ENCODE measurements at regions not wholly inside any gene's neighbourhood (a gene's known extent, or its start where the extent isn't known, plus 50 kb on each side); places are given as distances from the start of the nearest gene placed in this dataset.

GRCh38 chr2:57862727-57863126 lies 183.9 kb upstream of the VRK2 start:
- H3K27me3 ChIP-seq, result no peaks in the 10 kb centered on the region
- H3K4me1 ChIP-seq (ENCODE audit: control insufficient read depth in 1 of 2, insufficient read depth in 1 of 2, low read depth in 1 of 2, low read length in 1 of 2), result no peaks in the 10 kb centered on the region
- H3K4me3 ChIP-seq (ENCODE audit: low read depth in 1 of 2, low read length in 1 of 2), result no peak overlapping the region
- TF ChIP-seq CTCF (IDR thresholded peaks at IDR 0.05), result no peak
- no peaks in the 10 kb centered on the region for H3K9me3 ChIP-seq
- no peaks in the 10 kb centered on the region for H3K36me3 ChIP-seq
- H3K27ac ChIP-seq, result no peak overlapping the region

- Histone ChIP-seq H3K9me3 (no peaks in the 10 kb centered on the region), H3K27ac (no peak overlapping the region), H3K4me3 (ENCODE audit: low read depth in 1 of 2, low read length in 1 of 2) (no peak overlapping the region), H3K36me3 (no peaks in the 10 kb centered on the region), H3K27me3 (no peaks in the 10 kb centered on the region), H3K4me1 (ENCODE audit: control insufficient read depth in 1 of 2, insufficient read depth in 1 of 2, low read depth in 1 of 2, low read length in 1 of 2) (no peaks in the 10 kb centered on the region)
- TF ChIP-seq CTCF (IDR thresholded peaks at IDR 0.05), result no peak
Observed at GRCh38 chr2:57864926-57865325, 181.7 kb upstream of the VRK2 start.

GRCh38 chr2:57867730-57868129 lies 178.9 kb upstream of the VRK2 start:
- no peak overlapping the region for H3K4me3 ChIP-seq (ENCODE audit: low read depth in 1 of 2, low read length in 1 of 2)
- no peaks in the 10 kb centered on the region for H3K36me3 ChIP-seq
- no peaks in the 10 kb centered on the region for H3K27me3 ChIP-seq
- H3K4me1 ChIP-seq (ENCODE audit: control insufficient read depth in 1 of 2, insufficient read depth in 1 of 2, low read depth in 1 of 2, low read length in 1 of 2), result no peaks in the 10 kb centered on the region
- no peak for TF ChIP-seq CTCF (IDR thresholded peaks at IDR 0.05)
- H3K27ac ChIP-seq, result no peak overlapping the region
- H3K9me3 ChIP-seq, result no peaks in the 10 kb centered on the region

GRCh38 chr2:57868619-57869139 lies 177.9 kb upstream of the VRK2 start:
- Histone ChIP-seq H3K4me1 (ENCODE audit: control insufficient read depth in 1 of 2, insufficient read depth in 1 of 2, low read depth in 1 of 2, low read length in 1 of 2) (no peaks in the 10 kb centered on the region), H3K27me3 (no peaks in the 10 kb centered on the region), H3K27ac (no peak overlapping the region), H3K9me3 (no peaks in the 10 kb centered on the region), H3K4me3 (ENCODE audit: low read depth in 1 of 2, low read length in 1 of 2) (no peak overlapping the region), H3K36me3 (no peaks in the 10 kb centered on the region)
- TF ChIP-seq CTCF (IDR thresholded peaks at IDR 0.05), result no peak

GRCh38 chr2:57869758-57870344 lies 176.8 kb upstream of the VRK2 start:
- H3K4me1 ChIP-seq (ENCODE audit: control insufficient read depth in 1 of 2, insufficient read depth in 1 of 2, low read depth in 1 of 2, low read length in 1 of 2), result no peaks in the 10 kb centered on the region
- no peaks in the 10 kb centered on the region for H3K36me3 ChIP-seq
- TF ChIP-seq CTCF (IDR thresholded peaks at IDR 0.05), result no peak
- H3K9me3 ChIP-seq, result no peaks in the 10 kb centered on the region
- H3K27me3 ChIP-seq, result no peaks in the 10 kb centered on the region
- no peak overlapping the region for H3K27ac ChIP-seq
- H3K4me3 ChIP-seq (ENCODE audit: low read depth in 1 of 2, low read length in 1 of 2), result no peak overlapping the region

Measured in neutrophil (primary cell).